GM18499 (cell line): ENCODE measurements at regions not wholly inside any gene's neighbourhood (a gene's known extent, or its start where the extent isn't known, plus 50 kb on each side); places are given as distances from the start of the nearest gene placed in this dataset.

Source experiments
- ATAC-seq: cut with Tn5 transposase; IDR thresholded peaks from one replicate; pipeline ENCODE4 v1.9.1; 2021; ENCODE audit warnings: moderate number of reproducible peaks; ENCODE audit not compliant: insufficient read depth, unreplicated experiment

DNA sequence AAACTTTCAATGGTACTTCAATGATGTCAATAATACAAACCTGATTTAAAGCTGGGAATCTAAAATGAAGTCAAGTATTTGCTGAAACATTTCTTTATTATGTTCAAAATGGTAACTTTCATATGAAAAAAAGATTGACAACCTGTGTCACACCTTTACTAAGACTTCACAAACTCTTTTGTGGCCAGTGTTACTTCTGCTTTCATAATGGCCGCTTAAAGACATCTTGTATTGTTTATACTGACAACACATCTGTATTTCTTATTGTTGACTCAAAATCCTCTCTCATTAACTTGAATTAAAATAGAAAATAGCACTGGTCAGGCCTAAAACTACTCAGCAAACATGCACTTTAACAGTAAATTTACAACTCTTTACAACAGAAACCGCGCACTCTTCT lies 312.3 kb upstream of the CNTN6 start:
- ATAC-seq: no peak

DNA sequence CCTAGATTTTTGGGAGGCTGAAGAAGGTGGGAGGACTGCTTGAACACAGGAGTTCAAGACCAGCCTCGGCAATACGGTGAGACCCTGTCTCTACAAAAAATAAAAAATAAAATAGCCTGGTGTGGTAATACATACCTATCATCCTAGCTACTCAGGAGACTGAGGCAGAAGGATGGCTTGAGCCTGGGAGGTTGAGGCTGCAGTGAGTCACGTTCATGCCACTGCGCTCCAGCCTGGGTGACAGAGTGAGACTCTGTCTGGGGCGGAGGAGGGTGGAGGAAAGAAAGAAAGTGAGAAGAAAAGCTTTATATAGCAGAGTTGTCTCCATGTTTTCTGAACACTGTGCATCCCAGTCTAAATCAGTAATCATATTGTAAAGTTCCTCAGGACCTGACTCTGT lies 301.4 kb upstream of the CNTN6 start:
- ATAC-seq: no peak

DNA sequence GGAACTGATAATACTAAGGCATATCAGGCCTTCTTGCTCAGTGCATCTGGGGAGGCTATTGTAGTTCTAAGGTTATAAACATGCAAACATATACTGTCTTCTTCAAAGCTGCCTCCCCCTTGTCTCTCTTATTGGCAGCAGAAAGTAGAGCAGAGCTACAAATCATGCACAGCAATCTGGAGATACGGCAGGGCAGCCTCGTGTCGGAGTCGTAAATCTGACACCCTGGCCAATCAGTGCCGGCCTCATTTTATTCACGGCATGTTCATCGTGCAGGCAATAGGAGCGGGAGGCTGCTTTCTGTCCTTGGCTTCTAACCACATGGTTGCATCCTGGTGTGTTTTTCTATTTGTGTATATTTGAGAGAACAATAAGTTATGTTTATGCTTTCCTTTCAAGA lies 300.2 kb upstream of the CNTN6 start:
- ATAC-seq: no peak

DNA sequence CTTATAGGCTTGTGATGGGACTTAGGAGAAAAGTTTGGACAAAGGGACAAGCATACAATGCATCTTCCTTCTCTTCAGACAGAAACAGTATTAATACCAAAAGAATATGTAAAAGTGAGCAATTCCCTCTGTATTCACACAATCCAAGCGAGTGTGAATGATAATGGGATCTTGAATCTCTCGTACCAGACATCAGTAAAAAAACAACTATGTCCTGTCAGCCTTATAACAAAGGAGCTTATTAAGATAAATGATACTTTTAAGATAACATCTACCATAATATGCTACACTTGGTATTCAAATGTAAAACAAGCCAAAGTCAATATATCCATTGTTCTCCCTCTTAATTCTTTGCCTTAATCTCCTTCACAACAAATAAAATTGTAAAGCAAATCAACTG lies 288.6 kb upstream of the CNTN6 start:
- no peak for ATAC-seq

DNA sequence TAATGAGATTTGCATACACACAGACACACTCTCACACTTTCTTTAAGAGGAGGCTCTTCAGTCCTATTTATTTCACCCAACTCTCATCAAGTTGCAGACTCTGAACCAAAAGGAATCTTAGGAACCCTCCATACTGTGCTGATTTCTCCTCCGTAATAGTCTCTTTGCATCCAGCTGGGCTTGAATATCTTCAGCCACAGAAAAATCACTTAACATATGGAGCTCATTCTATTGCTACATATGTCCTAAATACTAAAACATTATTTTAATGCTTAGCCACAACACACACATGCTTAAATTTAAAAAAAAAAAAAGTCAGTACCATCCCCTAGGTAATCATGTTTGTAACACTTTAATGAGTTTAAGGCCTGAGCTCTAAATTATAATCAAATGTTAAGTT lies 287.5 kb upstream of the CNTN6 start:
- ATAC-seq: no peak

DNA sequence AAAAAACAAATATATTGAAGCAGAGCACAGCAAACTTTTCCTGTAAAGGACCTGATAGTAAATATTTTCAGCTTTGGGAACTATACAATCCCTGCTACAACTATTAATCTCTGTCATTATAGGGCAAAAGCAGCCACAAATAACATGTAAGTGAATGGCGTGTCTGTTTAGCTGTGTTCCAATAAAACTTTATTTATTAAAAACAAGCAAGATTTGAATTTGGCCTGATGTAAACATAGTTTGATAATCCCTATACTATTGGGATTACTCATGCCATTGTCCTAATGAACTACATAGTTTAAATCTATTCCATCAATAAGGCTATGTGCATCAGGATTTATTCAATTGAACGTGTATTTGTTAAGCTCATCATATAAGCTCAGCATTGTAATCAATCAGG lies 286.8 kb upstream of the CNTN6 start:
- no peak for ATAC-seq

DNA sequence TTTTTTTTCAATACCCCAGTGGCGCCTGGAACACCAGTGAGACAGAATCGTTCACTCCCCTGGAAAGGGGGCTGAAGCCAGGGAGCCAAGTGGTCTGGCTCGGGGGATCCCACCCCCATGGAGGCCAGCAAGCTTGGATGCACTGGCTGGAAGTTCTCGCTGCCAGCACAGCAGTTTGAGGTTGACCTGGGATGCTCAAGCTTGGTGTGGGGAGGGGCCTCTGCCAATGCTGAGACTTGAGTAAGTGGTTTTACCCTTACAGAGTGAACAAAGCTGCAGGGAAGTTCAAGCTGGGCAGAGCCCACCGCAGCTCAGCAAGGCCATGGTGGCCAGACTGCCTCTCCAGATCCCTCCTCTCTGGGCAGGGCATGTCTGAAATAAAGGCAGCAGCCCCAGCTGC lies 276.2 kb upstream of the CNTN6 start:
- no peak for ATAC-seq

DNA sequence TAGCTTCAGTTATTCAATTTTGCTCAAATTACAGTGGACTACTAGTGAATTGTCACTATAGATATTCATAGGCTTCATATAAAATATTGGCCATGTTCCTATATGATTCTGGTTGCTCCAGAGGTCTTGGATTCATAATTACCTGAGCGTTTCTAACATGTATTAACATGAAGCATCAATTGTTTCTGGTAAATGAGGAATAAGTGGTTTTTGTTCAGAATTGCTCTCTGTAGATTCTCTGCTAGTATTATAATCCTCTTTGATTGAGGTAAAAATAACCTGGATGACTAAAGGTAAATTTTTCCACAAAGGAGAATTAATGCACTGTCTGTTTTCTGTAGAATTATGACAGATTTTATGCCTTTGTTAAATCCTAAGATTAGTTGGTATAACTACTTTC lies 258.1 kb upstream of the CNTN6 start:
- no peak for ATAC-seq

DNA sequence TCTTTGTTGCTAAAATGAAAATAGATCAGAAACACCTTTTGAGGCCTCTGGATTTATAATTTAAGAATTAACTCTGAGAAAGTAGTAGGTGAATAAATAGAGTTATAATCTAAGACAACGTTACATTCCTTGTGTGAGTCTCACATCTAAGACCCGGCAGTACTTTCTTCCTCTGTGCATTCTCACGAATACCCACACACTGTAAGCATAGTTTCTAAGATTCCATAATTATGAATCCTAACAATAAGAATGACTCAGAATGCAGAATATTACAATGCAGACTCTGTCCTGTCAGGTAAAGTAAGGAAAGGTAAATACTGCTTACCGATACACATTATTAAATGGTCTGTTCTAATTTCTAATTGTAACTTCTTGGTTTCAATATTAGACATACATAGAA lies 257.7 kb upstream of the CNTN6 start:
- ATAC-seq: no peak

DNA sequence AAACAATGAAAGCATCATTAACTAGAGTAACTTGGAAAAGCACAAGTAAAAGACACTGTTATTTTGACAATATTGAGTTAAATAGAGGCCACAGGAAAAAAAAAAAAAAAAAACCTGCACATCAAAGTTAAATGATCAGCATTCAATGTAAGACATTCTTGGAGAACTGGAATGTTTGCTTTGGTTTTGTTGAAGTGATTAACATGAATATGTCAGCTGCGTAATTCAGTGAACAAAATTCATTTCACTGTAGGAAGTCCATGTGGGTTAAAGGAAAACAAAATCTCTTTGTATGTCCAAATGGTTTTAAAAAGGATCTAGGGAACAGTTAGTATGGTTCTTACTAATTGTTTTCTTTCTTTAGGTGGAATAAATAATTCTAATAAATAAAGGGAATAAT lies 252.8 kb upstream of the CNTN6 start:
- ATAC-seq: no peak

DNA sequence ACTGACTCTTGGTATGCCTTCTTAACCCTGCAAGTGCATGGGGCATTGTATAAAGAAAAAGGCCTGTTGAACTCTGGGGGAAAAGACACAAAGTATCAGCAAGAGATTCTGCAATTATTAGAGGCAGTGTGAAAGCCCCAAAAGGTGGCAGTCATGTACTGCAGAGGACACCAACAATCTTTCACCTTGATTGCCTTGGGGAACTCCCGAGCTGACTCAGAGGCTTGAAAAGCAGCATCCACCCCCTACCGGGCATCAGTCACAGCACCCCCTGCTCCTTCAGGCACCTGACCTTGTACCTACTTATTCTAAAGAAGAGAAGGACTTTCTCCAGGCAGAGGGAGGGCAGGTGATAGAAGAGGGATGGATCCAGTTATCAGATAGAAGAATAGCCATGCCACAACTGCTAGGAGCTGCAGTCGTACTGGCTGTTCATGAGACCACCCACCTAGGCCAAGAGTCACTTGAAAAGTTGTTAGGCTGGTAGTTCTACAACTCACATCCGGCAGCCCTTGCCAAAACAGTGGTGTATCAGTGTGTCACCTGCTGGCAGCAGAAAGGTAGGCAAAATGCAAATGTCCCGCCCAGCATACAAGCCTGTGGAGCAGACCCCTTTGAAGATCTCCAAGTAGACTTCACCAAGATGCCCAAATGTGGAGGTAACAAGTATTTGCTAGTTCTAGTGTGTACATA lies 241.6 kb upstream of the CNTN6 start:
- peak; percentile 60 for ATAC-seq

DNA sequence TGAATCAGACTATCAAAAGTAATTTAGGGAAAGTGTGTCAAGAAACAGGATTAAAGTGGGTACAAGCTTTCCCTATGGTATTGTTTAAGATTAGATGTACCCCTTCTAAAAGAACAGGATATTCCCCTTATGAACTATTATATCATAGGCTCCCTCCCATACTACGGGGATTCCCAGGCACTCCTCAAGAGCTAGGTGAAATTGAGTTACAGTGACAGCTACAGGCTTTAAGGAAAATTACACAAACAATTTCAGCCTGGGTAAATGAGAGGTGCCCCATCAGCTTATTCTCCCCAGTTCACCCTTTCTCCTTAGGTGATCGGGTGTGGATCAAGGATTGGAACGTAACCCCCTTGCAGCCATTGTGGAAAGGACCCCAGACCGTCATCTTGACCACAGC lies 240.8 kb upstream of the CNTN6 start:
- ATAC-seq: no peak

DNA sequence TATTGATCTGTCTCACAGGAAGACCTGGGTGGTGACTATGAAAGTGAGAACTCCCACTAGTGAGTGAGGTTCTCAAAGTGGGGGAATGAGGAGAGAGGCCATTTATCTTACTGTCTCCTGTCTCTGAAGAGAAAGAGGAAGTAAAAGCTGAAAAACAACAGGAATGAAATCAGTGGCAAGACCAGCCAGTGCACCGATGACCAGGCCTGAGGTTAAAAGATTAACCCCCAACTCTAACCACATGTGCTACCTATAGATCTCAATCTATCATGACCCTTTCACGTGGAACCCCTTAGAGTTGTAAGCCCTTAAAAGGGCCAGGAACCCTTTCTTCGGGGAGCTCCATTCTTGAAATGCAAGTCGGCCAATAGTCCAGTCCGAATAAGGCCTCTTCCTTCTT lies 239.3 kb upstream of the CNTN6 start:
- ATAC-seq: no peak

DNA sequence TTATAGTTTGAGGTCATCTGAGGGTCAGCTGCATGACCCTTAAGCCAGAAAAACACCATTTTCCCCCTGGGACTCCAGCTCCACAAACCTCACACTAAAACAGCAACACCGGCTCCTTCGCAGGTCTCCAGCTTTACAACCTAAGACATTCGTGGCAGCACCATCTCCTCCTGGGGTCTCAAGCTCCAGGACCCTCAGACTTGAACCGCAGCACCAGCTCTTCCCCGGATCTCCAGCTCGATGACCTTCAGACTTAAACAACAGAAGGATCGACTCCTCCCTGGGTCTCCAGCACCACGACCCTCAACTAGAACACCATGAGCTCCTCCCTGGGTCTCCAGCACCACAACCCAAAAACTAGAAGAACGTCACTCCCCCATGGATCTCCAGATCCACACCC lies 233.7 kb upstream of the CNTN6 start:
- no peak for ATAC-seq

DNA sequence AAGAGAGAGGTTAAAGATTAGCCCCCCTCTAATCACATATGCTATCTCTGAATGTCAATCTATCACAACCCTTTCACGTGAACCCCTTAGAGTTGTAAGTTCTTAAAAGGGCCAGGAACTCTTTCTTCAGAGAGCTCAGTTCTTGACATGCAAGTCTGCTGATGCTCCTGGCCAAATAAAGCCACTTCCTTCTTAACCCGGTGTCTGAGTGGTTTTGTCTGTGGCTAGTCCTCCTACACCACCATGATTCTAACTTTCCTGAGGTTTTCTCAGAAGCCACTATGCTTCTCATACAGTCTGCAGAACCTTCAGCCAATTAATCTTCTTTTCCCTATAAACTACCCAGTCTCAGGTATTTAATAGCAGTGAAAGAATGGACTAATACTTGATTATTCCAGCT lies 231.1 kb upstream of the CNTN6 start:
- no peak for ATAC-seq

DNA sequence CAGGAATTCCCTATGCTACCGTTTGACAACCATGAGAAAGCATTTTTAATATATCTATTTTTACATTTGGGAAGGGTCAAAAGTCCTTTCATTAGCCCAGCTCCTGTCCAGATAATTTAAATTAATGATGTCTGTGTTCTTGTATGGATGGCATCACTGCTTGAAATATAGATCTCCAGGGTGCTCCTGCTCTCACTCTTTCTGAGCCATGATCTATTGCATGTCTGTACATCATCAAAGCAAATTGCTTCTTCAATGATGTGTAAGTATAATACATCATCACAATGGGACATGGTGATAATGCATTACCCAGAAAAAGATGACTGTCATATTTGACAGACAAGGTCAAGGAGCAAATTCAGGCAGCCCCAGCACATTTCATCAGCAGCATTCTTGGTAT lies 223.6 kb upstream of the CNTN6 start:
- ATAC-seq: no peak

DNA sequence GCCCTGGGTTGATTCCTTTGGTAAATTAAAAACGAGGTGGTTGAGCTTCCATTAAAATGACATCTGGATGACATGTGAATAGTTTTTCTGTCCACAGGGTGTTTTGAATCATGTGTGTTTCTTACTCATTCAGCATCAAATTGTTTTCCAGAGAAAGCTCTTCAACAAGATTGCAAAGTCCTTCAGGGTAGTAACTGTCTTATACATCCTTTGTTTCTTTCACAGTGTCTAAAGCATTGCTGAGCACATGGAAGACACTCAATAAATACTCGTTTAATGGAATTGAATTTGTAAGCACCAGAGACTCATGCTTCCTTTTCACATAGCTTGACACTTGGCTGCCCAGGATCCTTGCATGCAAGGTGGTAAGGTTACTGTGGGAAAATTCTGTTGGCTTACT lies 223.1 kb upstream of the CNTN6 start:
- no peak for ATAC-seq

DNA sequence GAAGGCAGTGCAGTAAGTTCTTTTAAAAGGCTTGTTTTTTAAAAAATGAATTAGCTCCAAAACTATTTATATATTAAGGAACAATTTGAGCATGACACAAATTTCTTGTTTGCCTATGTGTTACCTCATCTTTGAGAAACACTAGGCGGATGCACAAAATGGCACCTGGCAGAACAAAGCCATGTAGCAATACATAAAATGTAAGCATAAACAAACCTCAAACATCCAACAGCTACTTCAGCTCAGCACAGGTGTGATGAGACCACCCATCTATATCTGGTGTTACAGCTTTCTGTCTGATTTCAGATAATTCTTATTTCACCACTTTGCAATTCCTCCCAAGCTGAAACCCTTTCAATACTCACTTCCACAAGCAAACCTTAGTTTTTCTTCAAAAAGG lies 221.2 kb upstream of the CNTN6 start:
- no peak for ATAC-seq

DNA sequence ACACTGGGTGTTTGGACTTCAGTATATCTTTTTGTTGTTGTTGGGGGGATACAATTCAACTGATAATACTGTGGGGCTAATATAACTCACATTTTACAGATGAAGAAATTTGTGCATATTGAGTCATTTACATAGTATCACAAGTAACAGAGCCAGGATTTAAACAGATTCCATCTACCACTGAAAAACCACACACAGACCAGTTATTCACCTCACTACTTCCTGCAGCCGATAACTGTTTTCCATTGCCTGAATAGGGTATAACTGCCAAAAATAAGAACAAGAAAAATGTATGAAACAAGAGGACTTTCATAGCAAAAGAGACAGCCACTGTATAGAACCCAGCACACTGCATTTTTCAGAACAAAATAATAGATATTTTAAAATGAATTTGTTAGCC lies 215.8 kb upstream of the CNTN6 start:
- ATAC-seq: no peak

DNA sequence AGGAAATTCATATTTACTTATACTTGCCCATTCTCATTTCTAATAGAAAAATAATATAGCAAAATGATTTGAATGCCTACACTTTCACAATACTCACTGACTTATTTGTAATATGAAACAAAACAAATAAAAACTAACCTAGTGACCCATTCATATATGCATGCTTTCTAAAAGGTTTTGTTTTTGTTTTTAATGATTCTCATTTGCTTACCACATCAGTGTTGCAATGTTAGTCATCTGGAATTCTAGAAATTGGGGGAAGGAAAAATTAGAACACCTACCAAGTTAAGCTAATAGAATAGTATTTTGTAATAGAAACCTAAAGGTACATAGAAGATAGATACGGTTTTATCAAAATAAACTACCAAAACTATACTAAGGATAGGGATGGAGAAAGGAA lies 214.1 kb upstream of the CNTN6 start:
- ATAC-seq: no peak

DNA sequence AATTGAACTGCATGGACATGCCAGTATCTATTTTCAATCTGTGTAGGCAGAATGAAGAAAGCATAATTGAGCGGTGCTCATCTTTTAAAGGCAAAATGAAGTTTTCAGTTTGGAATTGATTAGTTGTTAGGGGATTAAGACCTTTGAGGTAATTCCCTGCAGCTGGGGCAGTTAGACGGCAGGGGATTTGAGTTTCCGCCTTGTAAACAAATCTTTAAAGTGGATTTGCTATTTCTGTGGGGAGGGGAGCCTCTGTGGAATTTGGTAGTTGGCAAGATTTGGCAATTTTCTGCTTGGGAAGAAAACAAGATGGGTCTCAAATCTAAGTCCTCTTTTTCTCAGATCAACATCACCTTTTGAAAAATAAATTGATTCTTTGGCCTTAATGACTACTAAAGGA lies 212.5 kb upstream of the CNTN6 start:
- ATAC-seq: no peak

DNA sequence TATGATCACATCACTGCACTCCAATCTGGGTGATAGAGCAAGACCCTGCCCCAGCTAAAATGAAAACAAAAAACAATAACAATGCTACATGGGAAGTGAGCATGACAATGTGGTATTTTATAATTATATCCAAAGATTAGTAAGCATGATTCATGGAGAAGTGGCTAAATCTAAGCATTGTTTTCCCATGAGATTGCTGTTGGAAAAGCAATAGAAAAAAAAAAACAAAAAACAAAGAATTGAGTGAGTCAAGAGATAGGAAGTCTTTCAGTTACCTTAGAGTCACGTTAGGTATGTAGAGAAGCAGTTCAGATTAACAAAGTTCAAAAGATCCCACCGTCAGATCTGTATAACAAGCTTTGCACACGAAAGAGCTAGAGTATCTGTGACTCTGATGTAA lies 210.3 kb upstream of the CNTN6 start:
- no peak for ATAC-seq
